ENCODE measurements at regions not wholly inside any gene's neighbourhood (a gene's known extent, or its start where the extent isn't known, plus 50 kb on each side); places are given as distances from the start of the nearest gene placed in this dataset.

DNA sequence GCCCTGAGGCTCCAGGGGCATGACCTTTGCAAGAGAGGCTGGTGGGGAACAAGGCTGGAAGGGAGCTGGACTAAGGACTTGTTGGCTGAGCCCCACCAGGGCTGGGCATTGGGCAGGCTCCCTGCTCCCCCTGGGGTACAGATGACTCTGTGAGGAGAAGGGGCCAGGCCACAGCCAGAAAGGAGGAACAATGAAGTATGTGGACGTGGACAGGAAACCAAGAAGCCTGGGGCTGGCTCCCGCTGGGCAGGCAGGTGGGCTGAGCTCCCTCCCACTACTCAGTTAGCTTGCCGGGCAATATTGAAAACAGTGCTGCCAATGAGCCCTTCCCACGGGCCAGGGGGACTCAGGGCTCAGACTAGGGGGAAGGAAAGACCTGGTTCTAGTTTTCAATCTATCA lies 66.1 kb upstream of the SPTLC1 start:
- DNase-seq: no peak
- Histone ChIP-seq H3K4me2 (ENCODE audit: low read depth, low read length) (no peak overlapping the region), H3K36me3 (replicated peaks; ENCODE audit: insufficient read depth, low read length) (no peaks in the 10 kb centered on the region), H3F3A (ENCODE audit: insufficient read depth, low read length) (no peaks in the 10 kb centered on the region), H3K9me2 (replicated peaks; ENCODE audit: insufficient read depth, low read length) (no peaks in the 10 kb centered on the region), H3K9me3 (replicated peaks; ENCODE audit: insufficient read depth, low read length) (no peaks in the 10 kb centered on the region), H3K27me3 (replicated peaks; ENCODE audit: insufficient read depth, low read length) (no peaks in the 10 kb centered on the region), H2AFZ (ENCODE audit: low read length) (no peak overlapping the region), H3K4me3 (ENCODE audit: low read length) (no peak overlapping the region), H4K20me1 (ENCODE audit: insufficient read depth, low read length) (no peaks in the 10 kb centered on the region), H3K79me2 (ENCODE audit: low read length) (no peaks in the 10 kb centered on the region), H3K9ac (ENCODE audit: low read length) (no peak overlapping the region), H3K27ac (ENCODE audit: low read length) (no peak overlapping the region), H3K4me1 (ENCODE audit: low read length) (no peaks in the 10 kb centered on the region)
- TF ChIP-seq EZH2 (optimal IDR thresholded peaks at IDR 0.05; ENCODE audit: low read depth, low read length) (no peak), EZH2phosphoT487 (IDR thresholded peaks at IDR 0.05; ENCODE audit: low read length) (no peak)

DNA sequence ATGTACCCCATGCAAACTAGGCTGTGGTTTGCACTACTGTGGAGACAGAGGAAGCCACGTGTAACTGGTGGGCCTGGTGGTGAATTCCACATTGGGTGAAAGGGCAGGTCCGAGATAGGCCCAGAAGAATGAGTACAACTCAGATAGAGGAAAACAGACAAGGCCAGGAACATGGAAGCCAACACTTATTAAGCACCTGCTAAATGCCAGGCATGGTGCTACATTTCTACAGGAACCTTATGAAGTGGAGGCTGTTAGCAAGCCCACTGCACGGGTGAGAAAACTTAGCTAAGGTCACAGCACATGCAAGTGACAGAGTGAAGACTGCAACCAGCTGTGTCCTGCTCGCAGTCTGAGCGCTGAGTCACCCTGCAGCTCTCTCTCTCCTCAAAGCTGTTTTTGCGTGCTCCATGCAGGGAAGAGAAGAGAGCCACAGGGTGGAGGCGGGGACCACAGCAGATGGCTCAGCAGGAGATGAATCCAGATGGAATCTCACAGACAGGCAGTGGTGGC lies 65.5 kb upstream of the SPTLC1 start:
- TF ChIP-seq EZH2phosphoT487 (IDR thresholded peaks at IDR 0.05; ENCODE audit: low read length) (no peak), CTCF (IDR thresholded peaks at IDR 0.05; ENCODE audit: low read length) (no peak), EZH2 (optimal IDR thresholded peaks at IDR 0.05; ENCODE audit: low read depth, low read length) (no peak)
- Histone ChIP-seq H2AFZ (ENCODE audit: low read length) (no peak overlapping the region), H3K4me1 (ENCODE audit: low read length) (no peaks in the 10 kb centered on the region), H3K27ac (ENCODE audit: low read length) (no peak overlapping the region), H3K4me3 (ENCODE audit: low read length) (no peak overlapping the region), H4K20me1 (ENCODE audit: insufficient read depth, low read length) (no peaks in the 10 kb centered on the region), H3K9ac (ENCODE audit: low read length) (no peak overlapping the region), H3K27me3 (replicated peaks; ENCODE audit: insufficient read depth, low read length) (no peaks in the 10 kb centered on the region), H3K9me2 (replicated peaks; ENCODE audit: insufficient read depth, low read length) (no peaks in the 10 kb centered on the region), H3K9me3 (replicated peaks; ENCODE audit: insufficient read depth, low read length) (no peaks in the 10 kb centered on the region), H3K79me2 (ENCODE audit: low read length) (no peaks in the 10 kb centered on the region), H3K36me3 (replicated peaks; ENCODE audit: insufficient read depth, low read length) (no peaks in the 10 kb centered on the region), H3F3A (ENCODE audit: insufficient read depth, low read length) (no peaks in the 10 kb centered on the region), H3K4me2 (ENCODE audit: low read depth, low read length) (no peak overlapping the region)
- DNase-seq: no peak

DNA sequence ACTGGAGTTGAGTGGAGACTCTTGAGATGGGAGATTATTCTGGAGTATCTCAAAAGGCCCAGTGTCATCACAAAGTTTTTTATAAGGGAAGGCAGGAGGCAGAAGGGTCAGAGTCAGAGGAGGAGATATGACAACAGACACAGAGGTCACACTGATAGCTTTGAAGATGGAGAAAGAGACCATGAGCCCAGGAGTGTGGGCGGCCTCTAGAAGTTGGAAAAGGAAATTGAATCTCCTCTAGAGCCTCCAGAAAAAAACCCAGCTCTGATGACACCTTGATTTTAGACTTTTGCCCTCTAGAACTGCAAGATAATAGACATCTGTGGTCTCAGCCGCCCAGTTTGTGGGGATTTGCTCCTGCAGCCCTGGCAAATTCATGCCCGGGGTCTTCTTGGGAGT lies 64.8 kb upstream of the SPTLC1 start:
- DNase-seq: no peak
- Histone ChIP-seq H3K4me2 (ENCODE audit: low read depth, low read length) (no peak overlapping the region), H3F3A (ENCODE audit: insufficient read depth, low read length) (no peaks in the 10 kb centered on the region)

More for the DNA sequence above, 64.8 kb upstream of the SPTLC1 start:
- Histone ChIP-seq H4K20me1 (ENCODE audit: insufficient read depth, low read length) (no peaks in the 10 kb centered on the region), H3K79me2 (ENCODE audit: low read length) (no peaks in the 10 kb centered on the region), H2AFZ (ENCODE audit: low read length) (no peak overlapping the region), H3K27ac (ENCODE audit: low read length) (no peak overlapping the region), H3K27me3 (replicated peaks; ENCODE audit: insufficient read depth, low read length) (no peaks in the 10 kb centered on the region), H3K4me3 (ENCODE audit: low read length) (no peak overlapping the region), H3K36me3 (replicated peaks; ENCODE audit: insufficient read depth, low read length) (no peaks in the 10 kb centered on the region), H3K4me1 (ENCODE audit: low read length) (no peaks in the 10 kb centered on the region), H3K9ac (ENCODE audit: low read length) (no peak overlapping the region), H3K9me3 (replicated peaks; ENCODE audit: insufficient read depth, low read length) (no peaks in the 10 kb centered on the region), H3K9me2 (replicated peaks; ENCODE audit: insufficient read depth, low read length) (no peaks in the 10 kb centered on the region)
- TF ChIP-seq CTCF (IDR thresholded peaks at IDR 0.05; ENCODE audit: low read length) (no peak), EZH2phosphoT487 (IDR thresholded peaks at IDR 0.05; ENCODE audit: low read length) (no peak), EZH2 (optimal IDR thresholded peaks at IDR 0.05; ENCODE audit: low read depth, low read length) (no peak)
